Liver (tissue), 8 donors: ENCODE measurements at regions not wholly inside any gene's neighbourhood (a gene's known extent, or its start where the extent isn't known, plus 50 kb on each side); places are given as distances from the start of the nearest gene placed in this dataset.

Source experiments
- DNase-seq: peaks from one replicate; pipeline ENCODE4 v3.0.0-alpha.2; 2017; ENCODE audit warnings: low spot score
- H3K27ac ChIP-seq, 2 donors: one replicate each; pipeline ENCODE4 v1.7.0; 2013; ENCODE audit warnings: inconsistent platforms in 2 of 2, low read length in 2 of 2, control low read depth in 1 of 2, low read depth in 1 of 2, mild to moderate bottlenecking in 1 of 2
- H3K27me3 ChIP-seq, 4 donors: one replicate each; pipeline versions ENCODE4 v1.6.1 to v1.7.0; 2013; ENCODE audit warnings: low read length in 3 of 4, inconsistent platforms in 1 of 4, mild to moderate bottlenecking in 1 of 4, moderate library complexity in 1 of 4; ENCODE audit not compliant: control insufficient read depth in 4 of 4, insufficient read depth in 4 of 4
- H3K36me3 ChIP-seq, 4 donors: one replicate each; pipeline versions ENCODE4 v1.6.1 to v1.7.0; 2013; ENCODE audit warnings: low read length in 3 of 4, mild to moderate bottlenecking in 3 of 4, low read depth in 1 of 4, moderate library complexity in 1 of 4; ENCODE audit not compliant: control insufficient read depth in 4 of 4, insufficient read depth in 3 of 4
- H3K4me1 ChIP-seq, 4 donors: one replicate each; pipeline versions ENCODE4 v1.6.1 to v1.7.0; 2013; ENCODE audit warnings: low read length in 3 of 4, mild to moderate bottlenecking in 3 of 4, moderate library complexity in 1 of 4; ENCODE audit not compliant: control insufficient read depth in 4 of 4, insufficient read depth in 4 of 4
- H3K4me3 ChIP-seq, 3 donors: one replicate each; pipeline versions ENCODE4 v1.6.1 to v1.7.0; 2013; ENCODE audit warnings: low read length in 3 of 3, control low read depth in 1 of 3, low read depth in 1 of 3, mild to moderate bottlenecking in 1 of 3
- H3K9ac ChIP-seq, 2 donors: one replicate each; pipeline ENCODE4 v1.7.0; 2013; ENCODE audit warnings: low read length in 2 of 2, mild to moderate bottlenecking in 2 of 2, moderate library complexity in 2 of 2, control low read depth in 1 of 2, low read depth in 1 of 2
- H3K9me3 ChIP-seq, 4 donors: one replicate each; pipeline versions ENCODE4 v1.6.1 to v1.7.0; 2013; ENCODE audit warnings: low read length in 3 of 4; ENCODE audit not compliant: control insufficient read depth in 4 of 4
- EGR1 ChIP-seq, 2 donors: IDR thresholded peaks; 2 replicates each; pipeline ENCODE4 v1.6.1; 2016 to 2018; ENCODE audit warnings: antibody characterized with exemption in 2 of 2, low read depth in 2 of 2
- FOXA1 ChIP-seq: IDR thresholded peaks from 2 replicates; pipeline ENCODE4 v1.6.1; 2016; ENCODE audit warnings: antibody characterized with exemption
- FOXA2 ChIP-seq: IDR thresholded peaks from 2 replicates; pipeline ENCODE4 v1.6.1; 2016; ENCODE audit warnings: antibody characterized with exemption
- GABPA ChIP-seq, 2 donors: IDR thresholded peaks in 1 of 2; conservative IDR thresholded peaks in 1 of 2; 2 replicates each; pipeline ENCODE4 v1.6.1; 2016; ENCODE audit warnings: antibody characterized with exemption in 2 of 2, mild to moderate bottlenecking in 1 of 2, moderate library complexity in 1 of 2
- HNF4A ChIP-seq, 2 donors: conservative IDR thresholded peaks; 2 replicates each; pipeline ENCODE4 v1.6.1; 2016; ENCODE audit warnings: antibody characterized with exemption in 2 of 2, mild to moderate bottlenecking in 2 of 2
- HNF4G ChIP-seq: IDR thresholded peaks from 2 replicates; pipeline ENCODE4 v1.6.1; 2016; ENCODE audit warnings: antibody characterized with exemption
- JUND ChIP-seq, 2 donors: IDR thresholded peaks; 2 replicates each; pipeline ENCODE4 v1.6.1; 2016; ENCODE audit warnings: antibody characterized with exemption in 2 of 2
- NR2F2 ChIP-seq: IDR thresholded peaks from 2 replicates; pipeline ENCODE4 v1.6.1; 2016; ENCODE audit warnings: antibody characterized with exemption
- RAD21 ChIP-seq, 2 donors: IDR thresholded peaks; 2 replicates each; pipeline ENCODE4 v1.6.1; 2016; ENCODE audit warnings: antibody characterized with exemption in 2 of 2, mild to moderate bottlenecking in 2 of 2
- RXRA ChIP-seq, 2 donors: IDR thresholded peaks; 2 replicates each; pipeline ENCODE4 v1.6.1; 2017 to 2018; ENCODE audit warnings: antibody characterized with exemption in 2 of 2, mild to moderate bottlenecking in 1 of 2
- SP1 ChIP-seq: IDR thresholded peaks from 2 replicates; pipeline ENCODE4 v1.6.1; 2018; ENCODE audit warnings: antibody characterized with exemption, mild to moderate bottlenecking
- TAF1 ChIP-seq: conservative IDR thresholded peaks from 2 replicates; pipeline ENCODE4 v1.6.1; 2016; ENCODE audit warnings: antibody characterized with exemption, mild to moderate bottlenecking
- YY1 ChIP-seq: IDR thresholded peaks from 2 replicates; pipeline ENCODE4 v1.6.1; 2016; ENCODE audit warnings: antibody characterized with exemption, mild to moderate bottlenecking
- WGBS: extraction: QIAGEN DNeasy Blood & Tissue Kit; methylation state at CpG from one replicate; pipeline ENCODE4 v1.1.7; 2013; 5-methylcytosine and 5-hydroxymethylcytosine counted together
- TF ChIP-seq, protein P1 (sequence below): fragments of 150-350 bp; IDR thresholded peaks from 2 replicates; pipeline ENCODE4 v1.5.1; 2017; ENCODE audit warnings: improper control_type of control experiment, low read depth, low read length; ENCODE audit not compliant: missing input control
- TF ChIP-seq, protein P2 (sequence below): IDR thresholded peaks from 2 replicates; pipeline ENCODE4 v1.6.1; 2016; ENCODE audit warnings: antibody characterized with exemption
- TF ChIP-seq, protein P3 (sequence below): IDR thresholded peaks from 2 replicates; pipeline ENCODE4 v1.6.1; 2016; ENCODE audit warnings: antibody characterized with exemption
- TF ChIP-seq, protein P4 (sequence below): IDR thresholded peaks from 2 replicates; pipeline ENCODE4 v1.6.1; 2016; ENCODE audit warnings: antibody characterized with exemption
- TF ChIP-seq, protein P5 (sequence below): IDR thresholded peaks from 2 replicates; pipeline ENCODE4 v1.6.1; 2016; ENCODE audit warnings: antibody characterized with exemption, mild to moderate bottlenecking
- donor health status: healthy.
- donor health status: healthy.
- donor health status: healthy.
- donor health status: healthy.
- donor health status: healthy.

DNA sequence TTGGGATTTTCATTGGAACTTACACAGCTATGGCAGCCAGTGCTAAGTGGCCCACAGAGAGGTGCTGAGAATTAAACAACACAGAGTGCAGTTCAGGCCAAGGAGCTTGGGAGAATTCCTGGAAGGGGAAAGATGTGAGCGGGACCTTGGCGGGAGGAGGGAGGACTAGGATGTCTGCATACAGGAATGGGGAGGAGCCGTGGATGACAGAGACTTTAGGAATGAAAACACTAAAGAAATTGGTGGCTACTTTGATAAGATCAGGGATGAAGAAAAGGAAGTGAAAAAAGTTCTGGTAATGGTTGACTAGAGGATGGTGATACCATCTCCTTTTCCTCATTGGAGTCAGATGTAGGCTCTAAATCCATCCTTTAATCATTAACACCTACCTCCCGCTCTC, 234.2 kb upstream of the FZD8 start:
- Histone ChIP-seq H3K27ac (no peak overlapping the region), H3K4me1 (no peaks in the 10 kb centered on the region), H3K36me3 (no peaks in the 10 kb centered on the region), H3K9me3 (no peaks in the 10 kb centered on the region), H3K27me3 (no peaks in the 10 kb centered on the region), H3K4me3 (no peak overlapping the region), H3K9ac (no peak overlapping the region)
- 84% methylated on average over 4 of the region's 4 CpGs for WGBS
- TF ChIP-seq SP1 (no peak), RXRA (IDR thresholded peaks at IDR 0.05) (no peak), EGR1 (IDR thresholded peaks at IDR 0.05; ENCODE audit: low read depth in 2 of 2) (no peak), JUND (IDR thresholded peaks at IDR 0.05) (no peak), HNF4A (conservative IDR thresholded peaks at IDR 0.05) (no peak)
- TF ChIP-seq, protein P1, sequence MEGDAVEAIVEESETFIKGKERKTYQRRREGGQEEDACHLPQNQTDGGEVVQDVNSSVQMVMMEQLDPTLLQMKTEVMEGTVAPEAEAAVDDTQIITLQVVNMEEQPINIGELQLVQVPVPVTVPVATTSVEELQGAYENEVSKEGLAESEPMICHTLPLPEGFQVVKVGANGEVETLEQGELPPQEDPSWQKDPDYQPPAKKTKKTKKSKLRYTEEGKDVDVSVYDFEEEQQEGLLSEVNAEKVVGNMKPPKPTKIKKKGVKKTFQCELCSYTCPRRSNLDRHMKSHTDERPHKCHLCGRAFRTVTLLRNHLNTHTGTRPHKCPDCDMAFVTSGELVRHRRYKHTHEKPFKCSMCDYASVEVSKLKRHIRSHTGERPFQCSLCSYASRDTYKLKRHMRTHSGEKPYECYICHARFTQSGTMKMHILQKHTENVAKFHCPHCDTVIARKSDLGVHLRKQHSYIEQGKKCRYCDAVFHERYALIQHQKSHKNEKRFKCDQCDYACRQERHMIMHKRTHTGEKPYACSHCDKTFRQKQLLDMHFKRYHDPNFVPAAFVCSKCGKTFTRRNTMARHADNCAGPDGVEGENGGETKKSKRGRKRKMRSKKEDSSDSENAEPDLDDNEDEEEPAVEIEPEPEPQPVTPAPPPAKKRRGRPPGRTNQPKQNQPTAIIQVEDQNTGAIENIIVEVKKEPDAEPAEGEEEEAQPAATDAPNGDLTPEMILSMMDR, result no peak
- no peak for DNase-seq

DNA sequence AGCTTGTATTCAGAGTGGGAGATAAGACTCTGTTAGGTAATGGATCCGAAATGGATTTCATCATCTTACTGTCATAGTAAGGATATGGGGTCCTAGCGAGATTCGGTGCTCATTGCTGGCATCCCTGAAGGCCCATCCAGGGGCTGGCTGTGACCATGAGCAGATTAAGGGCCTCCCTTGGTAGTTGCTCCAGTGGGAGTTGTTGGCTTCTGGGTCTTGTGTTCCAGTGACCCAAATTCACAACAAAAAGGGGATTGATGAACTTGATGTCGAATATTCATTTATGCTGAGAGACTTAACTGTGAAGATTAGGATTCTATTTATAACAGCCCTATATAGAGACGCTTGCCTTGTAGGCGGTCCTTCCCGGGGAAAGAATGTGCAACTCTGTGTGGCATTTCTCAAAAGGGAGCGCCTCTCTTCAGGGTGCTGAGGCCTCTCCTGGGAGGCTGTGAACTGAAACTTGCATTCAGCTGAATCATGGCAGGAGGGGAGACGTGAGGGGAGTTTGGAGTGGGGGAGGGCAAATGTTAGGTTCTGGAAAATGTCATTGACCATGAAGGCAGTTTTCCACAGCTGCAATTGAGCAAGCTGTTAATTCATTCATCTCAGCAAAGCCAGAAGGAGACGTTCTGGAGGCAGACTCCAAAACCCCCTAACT, 233.1 kb upstream of the FZD8 start:
- no peaks in the 10 kb centered on the region for H3K27me3 ChIP-seq
- no peaks in the 10 kb centered on the region for H3K4me1 ChIP-seq
- WGBS, result 72% methylated on average over 10 of the region's 10 CpGs
- H3K9me3 ChIP-seq, result no peaks in the 10 kb centered on the region
- DNase-seq, result no peak
- no peak overlapping the region for H3K9ac ChIP-seq
- no peaks in the 10 kb centered on the region for H3K36me3 ChIP-seq
- H3K27ac ChIP-seq, result no peak overlapping the region
- TF ChIP-seq, protein P2, sequence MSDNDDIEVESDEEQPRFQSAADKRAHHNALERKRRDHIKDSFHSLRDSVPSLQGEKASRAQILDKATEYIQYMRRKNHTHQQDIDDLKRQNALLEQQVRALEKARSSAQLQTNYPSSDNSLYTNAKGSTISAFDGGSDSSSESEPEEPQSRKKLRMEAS, result no peak
- no peak for TF ChIP-seq GABPA (IDR thresholded peaks at IDR 0.05 in 1 of 2, conservative IDR thresholded peaks at IDR 0.05 in 1 of 2)
- TF ChIP-seq, protein P3, sequence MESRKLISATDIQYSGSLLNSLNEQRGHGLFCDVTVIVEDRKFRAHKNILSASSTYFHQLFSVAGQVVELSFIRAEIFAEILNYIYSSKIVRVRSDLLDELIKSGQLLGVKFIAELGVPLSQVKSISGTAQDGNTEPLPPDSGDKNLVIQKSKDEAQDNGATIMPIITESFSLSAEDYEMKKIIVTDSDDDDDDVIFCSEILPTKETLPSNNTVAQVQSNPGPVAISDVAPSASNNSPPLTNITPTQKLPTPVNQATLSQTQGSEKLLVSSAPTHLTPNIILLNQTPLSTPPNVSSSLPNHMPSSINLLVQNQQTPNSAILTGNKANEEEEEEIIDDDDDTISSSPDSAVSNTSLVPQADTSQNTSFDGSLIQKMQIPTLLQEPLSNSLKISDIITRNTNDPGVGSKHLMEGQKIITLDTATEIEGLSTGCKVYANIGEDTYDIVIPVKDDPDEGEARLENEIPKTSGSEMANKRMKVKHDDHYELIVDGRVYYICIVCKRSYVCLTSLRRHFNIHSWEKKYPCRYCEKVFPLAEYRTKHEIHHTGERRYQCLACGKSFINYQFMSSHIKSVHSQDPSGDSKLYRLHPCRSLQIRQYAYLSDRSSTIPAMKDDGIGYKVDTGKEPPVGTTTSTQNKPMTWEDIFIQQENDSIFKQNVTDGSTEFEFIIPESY, result no peak
- TF ChIP-seq RAD21 (IDR thresholded peaks at IDR 0.05), result no peak
- TF ChIP-seq JUND (IDR thresholded peaks at IDR 0.05), result no peak
- TF ChIP-seq YY1, result no peak
- TF ChIP-seq EGR1 (IDR thresholded peaks at IDR 0.05; ENCODE audit: low read depth in 2 of 2), result no peak
- TF ChIP-seq TAF1, result no peak
- TF ChIP-seq, protein P4, sequence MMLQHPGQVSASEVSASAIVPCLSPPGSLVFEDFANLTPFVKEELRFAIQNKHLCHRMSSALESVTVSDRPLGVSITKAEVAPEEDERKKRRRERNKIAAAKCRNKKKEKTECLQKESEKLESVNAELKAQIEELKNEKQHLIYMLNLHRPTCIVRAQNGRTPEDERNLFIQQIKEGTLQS, result no peak
- TF ChIP-seq RXRA (IDR thresholded peaks at IDR 0.05), result no peak
- no peak for TF ChIP-seq HNF4G
- TF ChIP-seq SP1, result no peak
- no peak for TF ChIP-seq FOXA1
- no peak for TF ChIP-seq FOXA2
- no peak for TF ChIP-seq NR2F2
- TF ChIP-seq, protein P5, sequence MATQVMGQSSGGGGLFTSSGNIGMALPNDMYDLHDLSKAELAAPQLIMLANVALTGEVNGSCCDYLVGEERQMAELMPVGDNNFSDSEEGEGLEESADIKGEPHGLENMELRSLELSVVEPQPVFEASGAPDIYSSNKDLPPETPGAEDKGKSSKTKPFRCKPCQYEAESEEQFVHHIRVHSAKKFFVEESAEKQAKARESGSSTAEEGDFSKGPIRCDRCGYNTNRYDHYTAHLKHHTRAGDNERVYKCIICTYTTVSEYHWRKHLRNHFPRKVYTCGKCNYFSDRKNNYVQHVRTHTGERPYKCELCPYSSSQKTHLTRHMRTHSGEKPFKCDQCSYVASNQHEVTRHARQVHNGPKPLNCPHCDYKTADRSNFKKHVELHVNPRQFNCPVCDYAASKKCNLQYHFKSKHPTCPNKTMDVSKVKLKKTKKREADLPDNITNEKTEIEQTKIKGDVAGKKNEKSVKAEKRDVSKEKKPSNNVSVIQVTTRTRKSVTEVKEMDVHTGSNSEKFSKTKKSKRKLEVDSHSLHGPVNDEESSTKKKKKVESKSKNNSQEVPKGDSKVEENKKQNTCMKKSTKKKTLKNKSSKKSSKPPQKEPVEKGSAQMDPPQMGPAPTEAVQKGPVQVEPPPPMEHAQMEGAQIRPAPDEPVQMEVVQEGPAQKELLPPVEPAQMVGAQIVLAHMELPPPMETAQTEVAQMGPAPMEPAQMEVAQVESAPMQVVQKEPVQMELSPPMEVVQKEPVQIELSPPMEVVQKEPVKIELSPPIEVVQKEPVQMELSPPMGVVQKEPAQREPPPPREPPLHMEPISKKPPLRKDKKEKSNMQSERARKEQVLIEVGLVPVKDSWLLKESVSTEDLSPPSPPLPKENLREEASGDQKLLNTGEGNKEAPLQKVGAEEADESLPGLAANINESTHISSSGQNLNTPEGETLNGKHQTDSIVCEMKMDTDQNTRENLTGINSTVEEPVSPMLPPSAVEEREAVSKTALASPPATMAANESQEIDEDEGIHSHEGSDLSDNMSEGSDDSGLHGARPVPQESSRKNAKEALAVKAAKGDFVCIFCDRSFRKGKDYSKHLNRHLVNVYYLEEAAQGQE, result no peak
- TF ChIP-seq HNF4A (conservative IDR thresholded peaks at IDR 0.05), result no peak
- H3K4me3 ChIP-seq, result no peak overlapping the region
